ENCODE measurements at regions not wholly inside any gene's neighbourhood (a gene's known extent, or its start where the extent isn't known, plus 50 kb on each side); places are given as distances from the start of the nearest gene placed in this dataset.

DNA sequence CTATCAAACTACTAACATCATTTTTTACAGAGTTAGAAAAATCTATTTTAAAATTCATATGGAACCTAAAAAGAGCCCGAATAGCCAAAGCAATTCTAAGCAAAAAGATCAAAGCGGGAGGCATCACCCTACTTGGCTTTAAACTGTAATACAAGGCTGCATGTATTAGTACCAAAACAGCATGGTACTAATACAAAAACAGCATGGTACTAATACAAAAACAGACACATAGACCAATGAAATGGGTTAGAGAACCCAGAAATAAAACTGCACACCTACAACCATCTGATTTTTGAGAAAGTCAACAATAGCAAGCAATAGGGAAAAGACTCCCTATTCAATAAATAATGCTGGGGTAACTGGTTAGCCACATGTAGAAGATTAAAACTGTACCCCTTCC, 640.7 kb downstream of the IRS1 start:
- TF ChIP-seq EZH2 (IDR thresholded peaks at IDR 0.05; ENCODE audit: insufficient read depth, poor library complexity, severe bottlenecking) (no peak), EZH2phosphoT487 (IDR thresholded peaks at IDR 0.05; ENCODE audit: insufficient read depth, low read depth) (no peak)

Data from GM23248 (cell line).